Activated CD8-positive, alpha-beta T cell treated with anti-CD3 and anti-CD28 coated beads for 36 hours (primary cell): ENCODE measurements at regions not wholly inside any gene's neighbourhood (a gene's known extent, or its start where the extent isn't known, plus 50 kb on each side); places are given as distances from the start of the nearest gene placed in this dataset.
"Not testable (repeated sequence)": the region's sequence is repeated elsewhere in the genome, so short reads cannot be mapped to it uniquely, and the experiment has no call there.

ENCODE experiments used
- ATAC-seq: fragments of 200-7000 bp; cut with Tn5 transposase; one replicate; pipeline ENCODE4 v1.10.0; 2021; ENCODE audit warnings: mild to moderate bottlenecking, moderate library complexity
- CTCF ChIA-PET: fragments of 350-600 bp; sonication (Branson Sonifier 250); formaldehyde crosslinking; loops from one replicate; lab custom pipeline; 2021; ENCODE audit warnings: antibody characterized with exemption; lab: Charles Lee
- POLR2A ChIA-PET: fragments of 350-600 bp; sonication (Branson Sonifier 250); formaldehyde crosslinking; loops from one replicate; lab custom pipeline; 2021; ENCODE audit warnings: antibody characterized with exemption; lab: Charles Lee
- DNase-seq: peaks from one replicate; pipeline ENCODE4 v3.0.0-alpha.2; 2020
- H3K27ac Mint-ChIP-seq: one replicate; pipeline ENCODE4 v1.8.0; 2021; ENCODE audit warnings: mild to moderate bottlenecking, mixed read lengths
- H3K27me3 Mint-ChIP-seq: one replicate; pipeline ENCODE4 v1.8.0; 2021; ENCODE audit warnings: mixed read lengths
- H3K36me3 Mint-ChIP-seq: one replicate; pipeline ENCODE4 v1.8.0; 2021; ENCODE audit warnings: low read depth, mixed read lengths
- H3K4me1 Mint-ChIP-seq: one replicate; pipeline ENCODE4 v1.8.0; 2021; ENCODE audit warnings: low read depth, mixed read lengths
- H3K4me3 Mint-ChIP-seq: one replicate; pipeline ENCODE4 v1.8.0; 2021; ENCODE audit warnings: mild to moderate bottlenecking, moderate library complexity, mixed read lengths
- H3K9me3 Mint-ChIP-seq: one replicate; pipeline ENCODE4 v1.8.0; 2021; ENCODE audit warnings: mixed read lengths
- intact Hi-C: fragments of 100-400 bp; cut with micrococcal nuclease; formaldehyde crosslinking; loops from one replicate; pipeline ENCODE4 v1.10.0; 2022
- TF ChIP-seq, protein P1 (sequence below): fragments of 200-600 bp; IDR thresholded peaks from one replicate; pipeline ENCODE4 v1.8.0; 2022; ENCODE audit warnings: antibody characterized with exemption, mild to moderate bottlenecking

DNA sequence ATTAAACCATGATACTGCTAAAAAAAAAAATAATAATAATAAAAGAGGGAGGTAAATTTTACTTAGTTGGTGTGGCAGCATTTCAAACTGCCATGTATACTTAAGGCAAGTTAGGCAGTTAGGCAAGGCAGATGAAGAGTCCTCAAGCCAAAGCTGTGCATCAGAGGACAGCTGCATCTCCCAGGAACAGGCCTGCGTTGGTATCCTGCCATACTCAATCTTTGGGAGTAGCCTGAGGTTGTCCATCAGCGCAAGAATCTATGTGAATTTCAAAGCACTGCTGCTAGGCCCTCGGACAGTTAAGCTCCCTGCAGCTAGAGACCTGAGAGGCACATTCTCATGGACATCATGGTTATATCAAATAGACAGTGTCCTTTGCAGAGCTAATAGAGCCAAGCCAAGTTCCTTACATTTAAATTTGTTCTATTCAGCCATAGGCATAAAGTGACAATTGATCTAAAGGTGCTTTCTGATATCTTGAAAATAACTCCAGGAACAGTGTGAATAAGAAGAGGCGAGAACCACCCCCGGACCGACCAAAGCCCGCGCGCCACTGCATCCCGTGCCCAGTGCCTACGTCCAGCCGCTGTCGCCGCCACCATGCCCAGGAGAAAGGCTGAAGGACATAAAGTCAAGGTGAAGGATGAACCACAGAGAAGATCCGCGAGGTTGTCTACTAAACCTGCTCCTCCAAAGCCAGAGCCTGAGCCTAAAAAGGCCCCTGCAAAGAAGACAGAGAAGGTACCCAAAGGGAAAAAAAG lies 310.6 kb downstream of the SEMA3D start:
- CTCF ChIA-PET = no interaction called here
- POLR2A ChIA-PET = no interaction called here
- Mint-ChIP-seq H3K9me3 (no peaks in the 10 kb centered on the region), H3K4me1 (no peaks in the 10 kb centered on the region), H3K27me3 (no peaks in the 10 kb centered on the region), H3K4me3 (no peak overlapping the region), H3K36me3 (no peaks in the 10 kb centered on the region), H3K27ac (no peak overlapping the region)
- ATAC-seq (no peak), DNase-seq (no peak)
- intact Hi-C loops = no loop called here
- TF ChIP-seq, protein P1, sequence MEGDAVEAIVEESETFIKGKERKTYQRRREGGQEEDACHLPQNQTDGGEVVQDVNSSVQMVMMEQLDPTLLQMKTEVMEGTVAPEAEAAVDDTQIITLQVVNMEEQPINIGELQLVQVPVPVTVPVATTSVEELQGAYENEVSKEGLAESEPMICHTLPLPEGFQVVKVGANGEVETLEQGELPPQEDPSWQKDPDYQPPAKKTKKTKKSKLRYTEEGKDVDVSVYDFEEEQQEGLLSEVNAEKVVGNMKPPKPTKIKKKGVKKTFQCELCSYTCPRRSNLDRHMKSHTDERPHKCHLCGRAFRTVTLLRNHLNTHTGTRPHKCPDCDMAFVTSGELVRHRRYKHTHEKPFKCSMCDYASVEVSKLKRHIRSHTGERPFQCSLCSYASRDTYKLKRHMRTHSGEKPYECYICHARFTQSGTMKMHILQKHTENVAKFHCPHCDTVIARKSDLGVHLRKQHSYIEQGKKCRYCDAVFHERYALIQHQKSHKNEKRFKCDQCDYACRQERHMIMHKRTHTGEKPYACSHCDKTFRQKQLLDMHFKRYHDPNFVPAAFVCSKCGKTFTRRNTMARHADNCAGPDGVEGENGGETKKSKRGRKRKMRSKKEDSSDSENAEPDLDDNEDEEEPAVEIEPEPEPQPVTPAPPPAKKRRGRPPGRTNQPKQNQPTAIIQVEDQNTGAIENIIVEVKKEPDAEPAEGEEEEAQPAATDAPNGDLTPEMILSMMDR = no peak

DNA sequence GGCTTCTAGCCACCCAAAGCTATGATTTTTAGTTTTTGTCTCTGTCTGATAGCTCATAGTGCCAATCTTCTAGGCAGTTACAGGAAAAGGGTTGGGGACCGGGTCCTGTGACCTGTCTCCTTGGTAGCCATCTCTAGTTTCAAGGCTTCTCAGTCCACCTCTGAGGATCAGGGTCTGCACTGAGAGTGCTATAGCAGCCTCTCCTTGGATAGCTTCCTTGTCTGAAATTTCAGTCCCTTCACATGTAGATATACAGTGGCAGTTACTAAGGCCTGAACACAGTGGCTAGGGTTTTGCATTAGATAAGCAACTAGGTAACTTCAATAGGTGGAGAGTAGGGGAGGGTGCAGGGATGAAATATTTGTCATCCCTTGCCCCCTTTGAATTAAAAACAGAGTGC lies 321.3 kb downstream of the SEMA3D start:
- CTCF ChIA-PET = no interaction called here
- POLR2A ChIA-PET = no interaction called here
- H3K36me3 Mint-ChIP-seq = no peaks in the 10 kb centered on the region
- intact Hi-C loops = no loop called here
- no peaks in the 10 kb centered on the region for H3K27me3 Mint-ChIP-seq
- H3K4me1 Mint-ChIP-seq = no peaks in the 10 kb centered on the region
- ATAC-seq (no peak), DNase-seq (no peak)
- TF ChIP-seq, protein P1 = no peak
- no peak overlapping the region for H3K4me3 Mint-ChIP-seq
- no peak overlapping the region for H3K27ac Mint-ChIP-seq
- H3K9me3 Mint-ChIP-seq = no peaks in the 10 kb centered on the region

DNA sequence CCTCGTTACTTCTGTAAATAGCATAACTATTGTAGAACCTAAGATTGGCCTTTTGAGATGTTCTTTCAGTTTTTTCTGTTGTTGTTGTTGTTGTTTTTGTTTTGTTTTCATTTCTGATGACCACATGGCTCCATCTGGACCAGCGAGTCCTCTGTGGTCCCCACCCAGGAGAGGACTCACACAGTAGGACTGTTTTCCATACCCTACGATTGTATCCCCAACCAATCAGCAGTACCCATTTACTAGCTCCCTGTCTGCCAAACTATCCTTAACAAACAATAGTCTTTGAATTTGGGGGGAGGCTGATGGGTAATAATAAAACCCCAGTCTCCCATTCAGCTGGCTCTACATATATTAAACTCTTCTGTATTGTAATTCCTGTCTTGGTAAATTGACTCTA lies 329.5 kb downstream of the SEMA3D start:
- Mint-ChIP-seq H3K4me3 (no peak overlapping the region), H3K9me3 (no peaks in the 10 kb centered on the region), H3K4me1 (no peaks in the 10 kb centered on the region), H3K27ac (no peak overlapping the region), H3K36me3 (no peaks in the 10 kb centered on the region), H3K27me3 (no peaks in the 10 kb centered on the region)
- POLR2A ChIA-PET = no interaction called here
- TF ChIP-seq, protein P1 = no peak
- DNase-seq (no peak), ATAC-seq (no peak)
- CTCF ChIA-PET = no interaction called here
- intact Hi-C loops = no loop called here

DNA sequence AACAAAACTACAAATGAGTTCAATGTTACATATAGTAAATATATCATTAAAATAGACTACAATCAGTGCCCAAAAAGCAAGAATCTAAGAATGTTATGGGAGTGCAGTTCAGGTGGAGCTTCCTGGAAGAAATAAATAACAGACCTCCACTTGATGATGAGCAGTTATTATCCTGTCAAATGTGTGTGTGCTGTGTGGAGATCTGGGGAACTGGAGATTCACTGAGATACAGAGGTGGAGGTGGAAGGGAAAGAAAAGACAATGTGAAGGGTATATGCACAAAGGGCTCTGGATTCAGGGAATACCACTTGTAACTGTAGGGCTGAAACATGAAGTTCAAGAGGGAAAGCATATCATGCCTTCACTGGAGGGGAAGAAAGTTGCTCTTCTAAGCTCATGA lies 331.1 kb downstream of the SEMA3D start:
- CTCF ChIA-PET = no interaction called here

DNA sequence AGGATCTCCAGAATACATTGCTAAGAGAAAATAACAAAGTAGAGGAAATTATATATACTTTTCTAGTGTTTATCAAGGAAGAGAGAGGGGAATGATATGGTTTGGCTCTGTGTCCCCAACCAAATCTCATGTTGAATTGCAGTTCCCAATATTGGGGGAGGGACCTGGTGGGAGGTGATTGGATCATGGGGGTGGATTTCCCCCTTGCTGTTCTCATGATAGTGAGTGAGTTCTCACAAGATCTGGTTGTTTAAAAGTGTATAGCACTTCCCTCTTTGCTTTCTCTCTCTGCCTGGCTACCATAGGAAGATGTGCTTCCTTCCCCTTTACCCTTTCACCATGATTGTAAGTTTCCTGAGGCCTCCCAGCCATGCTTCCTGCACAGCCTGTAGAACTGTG lies 337.9 kb downstream of the SEMA3D start:
- not testable (repeated sequence) for H3K36me3 Mint-ChIP-seq, H3K27ac Mint-ChIP-seq, DNase-seq

More for the DNA sequence above, 331.1 kb downstream of the SEMA3D start:
- ATAC-seq = no peak
- TF ChIP-seq, protein P1 = no peak
- no peak for DNase-seq
- Mint-ChIP-seq H3K36me3 (no peaks in the 10 kb centered on the region), H3K4me1 (no peaks in the 10 kb centered on the region), H3K4me3 (no peak overlapping the region), H3K9me3 (no peaks in the 10 kb centered on the region), H3K27ac (no peak overlapping the region), H3K27me3 (no peaks in the 10 kb centered on the region)
- POLR2A ChIA-PET = no interaction called here
- intact Hi-C loops = no loop called here

More for the DNA sequence above, 337.9 kb downstream of the SEMA3D start:
- H3K4me3 Mint-ChIP-seq, ATAC-seq, POLR2A ChIA-PET, intact Hi-C loops, H3K27me3 Mint-ChIP-seq, H3K9me3 Mint-ChIP-seq, H3K4me1 Mint-ChIP-seq, CTCF ChIA-PET: not testable (repeated sequence)
